ENCODE measurements at regions not wholly inside any gene's neighbourhood (a gene's known extent, or its start where the extent isn't known, plus 50 kb on each side); places are given as distances from the start of the nearest gene placed in this dataset.

GRCh38 chr5:166412191-166412590 lies 1879.3 kb upstream of the WWC1 start:
- Histone ChIP-seq H3K9me3 (ENCODE audit: insufficient read depth, low read depth, low read length) (peaks cover 1% of the 10 kb centered on the region), H3K4me1 (ENCODE audit: control insufficient read depth in 1 of 2, insufficient read depth in 2 of 2, low read length in 2 of 2) (no peaks in the 10 kb centered on the region), H3K36me3 (ENCODE audit: control insufficient read depth in 1 of 2, insufficient read depth in 2 of 2, low read length in 2 of 2) (no peaks in the 10 kb centered on the region), H3K18ac (ENCODE audit: low read length) (no peak overlapping the region), H2BK120ac (ENCODE audit: insufficient read depth, low read length, poor library complexity) (no peak overlapping the region), H4K12ac (ENCODE audit: low read depth, low read length) (no peak overlapping the region), H3K27me3 (ENCODE audit: insufficient read depth, low read length) (no peaks in the 10 kb centered on the region), H3K79me2 (ENCODE audit: control insufficient read depth, insufficient read depth, low read length, poor library complexity) (no peaks in the 10 kb centered on the region), H4K91ac (ENCODE audit: low read depth, low read length) (no peak overlapping the region), H3K4me2 (ENCODE audit: low read length) (no peak overlapping the region), H3K4ac (ENCODE audit: low read depth, low read length) (no peak overlapping the region), H3K14ac (ENCODE audit: low read length) (no peak overlapping the region), H2BK5ac (ENCODE audit: low read depth, low read length, poor library complexity) (no peak overlapping the region), H2AK5ac (ENCODE audit: low read length) (no peak overlapping the region), H3K27ac (ENCODE audit: low read depth, low read length) (no peak overlapping the region), H3K9ac (ENCODE audit: low read length) (no peak overlapping the region), H3K4me3 (ENCODE audit: low read depth, low read length) (no peak overlapping the region), H2AFZ (ENCODE audit: insufficient read depth, low read length, poor library complexity) (no peak overlapping the region), H3K79me1 (ENCODE audit: low read length) (no peaks in the 10 kb centered on the region), H4K8ac (ENCODE audit: low read depth, low read length) (no peak overlapping the region), H3K23ac (ENCODE audit: low read length) (no peak overlapping the region), H2BK12ac (ENCODE audit: low read length) (no peak overlapping the region)
- no CpG with 5 or more reads among the region's 11 CpGs for WGBS (ENCODE audit: extremely low coverage, insufficient coverage, insufficient read length)
- DNase-seq = no peak

- WGBS (ENCODE audit: extremely low coverage, insufficient coverage, insufficient read length) = no CpG with 5 or more reads among the region's 3 CpGs
- H4K12ac ChIP-seq (ENCODE audit: low read depth, low read length) = no peak overlapping the region
- no peak overlapping the region for H3K4ac ChIP-seq (ENCODE audit: low read depth, low read length)
- no peak overlapping the region for H2AFZ ChIP-seq (ENCODE audit: insufficient read depth, low read length, poor library complexity)
- no peak overlapping the region for H3K23ac ChIP-seq (ENCODE audit: low read length)
- H3K36me3 ChIP-seq (ENCODE audit: control insufficient read depth in 1 of 2, insufficient read depth in 2 of 2, low read length in 2 of 2) = no peaks in the 10 kb centered on the region
- peaks cover 0 to 2% of the 10 kb centered on the region in 2 experiments for H3K4me1 ChIP-seq (ENCODE audit: control insufficient read depth in 1 of 2, insufficient read depth in 2 of 2, low read length in 2 of 2)
- DNase-seq = peak in 1 of 2 donors; percentile 4
- no peak overlapping the region for H4K8ac ChIP-seq (ENCODE audit: low read depth, low read length)
- H3K79me2 ChIP-seq (ENCODE audit: control insufficient read depth, insufficient read depth, low read length, poor library complexity) = no peaks in the 10 kb centered on the region
- no peak overlapping the region for H3K14ac ChIP-seq (ENCODE audit: low read length)
- no peaks in the 10 kb centered on the region for H3K79me1 ChIP-seq (ENCODE audit: low read length)
- H2BK5ac ChIP-seq (ENCODE audit: low read depth, low read length, poor library complexity) = no peak overlapping the region
- H3K18ac ChIP-seq (ENCODE audit: low read length) = no peak overlapping the region
- no peak overlapping the region for H3K4me3 ChIP-seq (ENCODE audit: low read depth, low read length)
- no peak overlapping the region for H3K4me2 ChIP-seq (ENCODE audit: low read length)
- no peak overlapping the region for H4K91ac ChIP-seq (ENCODE audit: low read depth, low read length)
- no peaks in the 10 kb centered on the region for H3K27me3 ChIP-seq (ENCODE audit: insufficient read depth, low read length)
- no peaks in the 10 kb centered on the region for H3K9me3 ChIP-seq (ENCODE audit: insufficient read depth, low read depth, low read length)
- no peak overlapping the region for H2BK12ac ChIP-seq (ENCODE audit: low read length)
- H2BK120ac ChIP-seq (ENCODE audit: insufficient read depth, low read length, poor library complexity) = no peak overlapping the region
- no peak overlapping the region for H2AK5ac ChIP-seq (ENCODE audit: low read length)
- H3K27ac ChIP-seq (ENCODE audit: low read depth, low read length) = no peak overlapping the region
- H3K9ac ChIP-seq (ENCODE audit: low read length) = no peak overlapping the region
Measured at GRCh38 chr5:166427211-166427610, 1864.2 kb upstream of the WWC1 start.

- H2AK5ac ChIP-seq (ENCODE audit: low read length) = no peak overlapping the region
Measured at GRCh38 chr5:166428264-166428803, 1863.1 kb upstream of the WWC1 start.

GRCh38 chr5:166430491-166431319 lies 1860.7 kb upstream of the WWC1 start:
- Histone ChIP-seq H2BK120ac (ENCODE audit: insufficient read depth, low read length, poor library complexity) (no peak overlapping the region), H3K4ac (ENCODE audit: low read depth, low read length) (no peak overlapping the region), H3K14ac (ENCODE audit: low read length) (no peak overlapping the region), H3K36me3 (ENCODE audit: control insufficient read depth in 1 of 2, insufficient read depth in 2 of 2, low read length in 2 of 2) (no peaks in the 10 kb centered on the region), H3K18ac (ENCODE audit: low read length) (no peak overlapping the region), H2BK5ac (ENCODE audit: low read depth, low read length, poor library complexity) (no peak overlapping the region), H3K23ac (ENCODE audit: low read length) (no peak overlapping the region), H3K4me2 (ENCODE audit: low read length) (no peak overlapping the region), H3K9me3 (ENCODE audit: insufficient read depth, low read depth, low read length) (no peaks in the 10 kb centered on the region), H3K79me2 (ENCODE audit: control insufficient read depth, insufficient read depth, low read length, poor library complexity) (no peaks in the 10 kb centered on the region), H3K79me1 (ENCODE audit: low read length) (no peaks in the 10 kb centered on the region), H3K4me3 (ENCODE audit: low read depth, low read length) (no peak overlapping the region), H3K9ac (ENCODE audit: low read length) (no peak overlapping the region), H2AK5ac (ENCODE audit: low read length) (no peak overlapping the region), H2BK12ac (ENCODE audit: low read length) (no peak overlapping the region), H4K12ac (ENCODE audit: low read depth, low read length) (no peak overlapping the region), H3K27me3 (ENCODE audit: insufficient read depth, low read length) (no peaks in the 10 kb centered on the region), H3K4me1 (ENCODE audit: control insufficient read depth in 1 of 2, insufficient read depth in 2 of 2, low read length in 2 of 2) (peaks cover 0 to 2% of the 10 kb centered on the region in 2 experiments), H2AFZ (ENCODE audit: insufficient read depth, low read length, poor library complexity) (no peak overlapping the region), H4K8ac (ENCODE audit: low read depth, low read length) (no peak overlapping the region), H3K27ac (ENCODE audit: low read depth, low read length) (no peak overlapping the region), H4K91ac (ENCODE audit: low read depth, low read length) (no peak overlapping the region)
- no peak for DNase-seq
- WGBS (ENCODE audit: extremely low coverage, insufficient coverage, insufficient read length) = no CpG with 5 or more reads among the region's 5 CpGs

More at GRCh38 chr5:166428264-166428803, 1863.1 kb upstream of the WWC1 start:
- Histone ChIP-seq H2BK12ac (ENCODE audit: low read length) (no peak overlapping the region), H2BK120ac (ENCODE audit: insufficient read depth, low read length, poor library complexity) (no peak overlapping the region), H2AFZ (ENCODE audit: insufficient read depth, low read length, poor library complexity) (no peak overlapping the region), H3K23ac (ENCODE audit: low read length) (no peak overlapping the region), H3K4me1 (ENCODE audit: control insufficient read depth in 1 of 2, insufficient read depth in 2 of 2, low read length in 2 of 2) (peaks cover 0 to 2% of the 10 kb centered on the region in 2 experiments), H3K27ac (ENCODE audit: low read depth, low read length) (no peak overlapping the region), H3K4me3 (ENCODE audit: low read depth, low read length) (no peak overlapping the region), H3K27me3 (ENCODE audit: insufficient read depth, low read length) (no peaks in the 10 kb centered on the region), H3K79me1 (ENCODE audit: low read length) (no peaks in the 10 kb centered on the region), H3K4ac (ENCODE audit: low read depth, low read length) (no peak overlapping the region), H3K18ac (ENCODE audit: low read length) (no peak overlapping the region), H4K8ac (ENCODE audit: low read depth, low read length) (no peak overlapping the region), H3K79me2 (ENCODE audit: control insufficient read depth, insufficient read depth, low read length, poor library complexity) (no peaks in the 10 kb centered on the region), H3K9ac (ENCODE audit: low read length) (no peak overlapping the region), H3K4me2 (ENCODE audit: low read length) (no peak overlapping the region), H4K12ac (ENCODE audit: low read depth, low read length) (no peak overlapping the region), H2BK5ac (ENCODE audit: low read depth, low read length, poor library complexity) (no peak overlapping the region), H3K36me3 (ENCODE audit: control insufficient read depth in 1 of 2, insufficient read depth in 2 of 2, low read length in 2 of 2) (no peaks in the 10 kb centered on the region), H3K14ac (ENCODE audit: low read length) (no peak overlapping the region), H3K9me3 (ENCODE audit: insufficient read depth, low read depth, low read length) (no peaks in the 10 kb centered on the region), H4K91ac (ENCODE audit: low read depth, low read length) (no peak overlapping the region)
- no peak for DNase-seq
- no CpG with 5 or more reads among the region's 2 CpGs for WGBS (ENCODE audit: extremely low coverage, insufficient coverage, insufficient read length)

Measured in trophoblast cell (in vitro differentiated cells and primary cell).